ENCODE measurements at regions not wholly inside any gene's neighbourhood (a gene's known extent, or its start where the extent isn't known, plus 50 kb on each side); places are given as distances from the start of the nearest gene placed in this dataset.
"Not testable (repeated sequence)": the region's sequence is repeated elsewhere in the genome, so short reads cannot be mapped to it uniquely, and the experiment has no call there.

DNA sequence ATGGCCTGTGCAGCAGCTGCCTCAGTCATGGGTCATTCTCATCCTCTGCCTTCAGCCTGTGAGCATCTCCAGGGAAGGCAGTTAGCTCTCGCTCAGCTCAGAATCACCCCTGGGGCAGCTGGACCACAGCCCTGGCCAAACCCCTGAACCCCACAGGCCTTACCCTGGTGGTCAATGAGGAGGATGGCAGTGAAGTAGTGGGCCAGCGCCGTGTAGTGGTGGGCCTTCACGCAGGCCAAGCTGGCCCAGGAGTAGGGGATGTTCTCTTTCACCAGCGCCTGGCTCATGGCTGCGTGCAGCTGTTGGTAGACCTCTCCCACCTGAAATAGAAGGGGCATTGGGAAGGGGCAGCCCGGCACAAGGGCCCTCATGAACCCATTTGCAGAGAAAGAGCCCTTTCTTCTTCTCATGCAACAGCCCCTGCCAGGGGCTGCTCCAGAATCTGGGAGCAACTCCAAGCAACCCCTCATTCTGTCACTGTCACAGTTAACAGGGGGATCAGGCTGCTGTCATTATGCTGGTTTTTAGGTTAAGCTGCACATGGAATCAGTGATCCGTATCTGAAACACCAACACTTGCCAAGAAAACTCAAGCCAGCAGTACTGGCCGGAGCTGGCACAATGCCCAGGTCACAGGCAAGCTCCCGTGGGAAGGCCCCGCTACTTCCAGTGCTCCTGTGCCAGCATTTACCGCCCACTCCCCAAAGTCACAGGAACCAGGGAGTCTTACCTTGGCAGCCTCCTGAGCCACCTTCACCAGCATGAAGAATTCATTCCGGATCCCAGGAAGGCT lies 290.2 kb downstream of the GOLGA6L6 start:
- not testable (repeated sequence) for H3K27ac ChIP-seq (ENCODE audit: low read length)

DNA sequence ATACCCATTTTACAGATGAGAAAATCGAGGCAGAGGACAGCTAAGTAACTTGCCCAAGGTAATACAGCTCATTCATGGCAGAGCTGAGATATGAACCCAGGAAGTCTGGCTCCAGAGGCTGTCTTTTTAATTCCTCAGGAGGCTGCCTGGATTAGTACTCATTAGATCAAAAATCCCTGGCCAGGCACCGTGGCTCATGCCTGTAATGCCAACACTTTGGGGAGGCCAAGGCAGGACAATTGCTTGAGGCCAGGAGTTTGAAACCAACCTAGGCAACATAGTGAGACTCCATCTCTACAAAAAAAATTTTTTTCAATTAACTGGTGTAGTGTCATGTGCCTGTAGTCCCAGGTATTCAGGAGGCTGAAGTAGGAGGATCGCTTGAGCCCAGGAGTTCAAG lies 291.4 kb downstream of the GOLGA6L6 start:
- H3K27ac ChIP-seq (ENCODE audit: low read length); H3K27me3 ChIP-seq (ENCODE audit: control insufficient read depth, insufficient read depth, low read length); DNase-seq; H3K36me3 ChIP-seq (ENCODE audit: control insufficient read depth, insufficient read depth, low read length); H3K4me3 ChIP-seq (ENCODE audit: low read length); H3K4me1 ChIP-seq (ENCODE audit: control insufficient read depth, insufficient read depth, low read length): not testable (repeated sequence)
- WGBS (ENCODE audit: insufficient coverage) = 36% methylated on average over 2 of the region's 3 CpGs
- H3K9me3 ChIP-seq (replicated peaks; ENCODE audit: control insufficient read depth, low read depth, low read length) = peaks cover 70% of the 10 kb centered on the region

More for the DNA sequence above, 290.2 kb downstream of the GOLGA6L6 start:
- H3K4me3 ChIP-seq (ENCODE audit: low read length); H3K36me3 ChIP-seq (ENCODE audit: control insufficient read depth, insufficient read depth, low read length); H3K4me1 ChIP-seq (ENCODE audit: control insufficient read depth, insufficient read depth, low read length); H3K27me3 ChIP-seq (ENCODE audit: control insufficient read depth, insufficient read depth, low read length); DNase-seq: not testable (repeated sequence)
- 76% methylated on average over 8 of the region's 13 CpGs for WGBS (ENCODE audit: insufficient coverage)
- H3K9me3 ChIP-seq (replicated peaks; ENCODE audit: control insufficient read depth, low read depth, low read length) = peaks cover 71% of the 10 kb centered on the region

DNA sequence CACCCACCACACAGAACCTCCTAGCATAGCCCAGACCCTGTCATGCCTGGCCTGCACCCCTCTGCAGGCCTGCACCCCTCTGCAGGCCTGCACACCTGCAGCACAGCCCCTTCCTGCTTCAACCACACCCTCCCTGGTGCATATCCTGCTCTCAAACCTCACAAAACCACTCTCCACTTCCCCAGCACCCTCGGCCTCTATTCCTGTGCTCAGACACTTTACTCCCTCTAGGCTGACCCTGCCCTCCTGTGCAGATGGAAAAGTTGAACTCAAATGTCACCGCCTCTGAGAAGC lies 292.0 kb downstream of the GOLGA6L6 start:
- peaks cover 71% of the 10 kb centered on the region for H3K9me3 ChIP-seq (replicated peaks; ENCODE audit: control insufficient read depth, low read depth, low read length)
- not testable (repeated sequence) for H3K4me3 ChIP-seq (ENCODE audit: low read length); H3K27me3 ChIP-seq (ENCODE audit: control insufficient read depth, insufficient read depth, low read length); H3K36me3 ChIP-seq (ENCODE audit: control insufficient read depth, insufficient read depth, low read length); DNase-seq; H3K4me1 ChIP-seq (ENCODE audit: control insufficient read depth, insufficient read depth, low read length); H3K27ac ChIP-seq (ENCODE audit: low read length)
- WGBS (ENCODE audit: insufficient coverage) = 81% methylated on average over 2 of the region's 2 CpGs

DNA sequence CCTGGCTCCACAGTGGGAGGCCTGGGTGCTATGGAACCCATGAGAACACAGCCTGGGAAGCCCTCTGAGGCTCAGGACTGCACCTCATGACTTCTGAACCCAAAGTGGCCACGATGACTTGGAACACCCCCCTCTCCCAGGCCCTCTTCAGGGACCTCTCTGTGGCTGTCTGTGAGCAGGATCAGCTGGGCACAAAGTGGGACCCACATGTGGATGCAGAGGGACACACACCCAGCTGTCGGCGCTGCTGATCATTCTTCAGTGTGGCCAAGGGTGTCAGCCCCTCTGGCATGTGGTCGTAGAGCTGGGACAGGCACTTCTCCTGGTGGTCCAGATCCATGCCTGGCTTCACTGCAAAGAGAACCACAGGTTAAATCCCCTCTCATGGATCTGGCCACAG lies 293.2 kb downstream of the GOLGA6L6 start:
- not testable (repeated sequence) for H3K36me3 ChIP-seq (ENCODE audit: control insufficient read depth, insufficient read depth, low read length); H3K4me1 ChIP-seq (ENCODE audit: control insufficient read depth, insufficient read depth, low read length); H3K27ac ChIP-seq (ENCODE audit: low read length); DNase-seq; H3K4me3 ChIP-seq (ENCODE audit: low read length); H3K27me3 ChIP-seq (ENCODE audit: control insufficient read depth, insufficient read depth, low read length)
- 87% methylated on average over 3 of the region's 4 CpGs for WGBS (ENCODE audit: insufficient coverage)
- H3K9me3 ChIP-seq (replicated peaks; ENCODE audit: control insufficient read depth, low read depth, low read length) = peaks cover 75% of the 10 kb centered on the region

DNA sequence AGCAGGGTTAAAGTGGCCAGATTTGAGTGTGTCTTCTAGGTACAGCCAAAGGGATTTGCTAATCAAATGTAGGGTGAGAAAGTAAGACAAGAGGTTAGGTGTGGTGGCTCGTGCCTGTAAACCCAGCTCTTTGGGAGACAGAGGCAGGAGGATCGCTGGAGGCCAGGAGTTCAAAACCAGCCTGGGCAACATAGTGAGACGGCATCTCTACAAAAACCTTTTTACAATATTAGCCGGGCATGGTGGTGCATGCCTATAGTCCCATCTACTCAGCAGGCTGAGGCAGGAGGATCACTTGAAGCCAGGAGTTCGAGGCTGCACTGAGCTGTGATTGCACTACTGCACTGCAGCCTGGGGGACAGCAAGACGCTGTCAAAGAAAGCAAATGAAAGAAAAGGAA lies 294.5 kb downstream of the GOLGA6L6 start:
- peaks cover 71% of the 10 kb centered on the region for H3K9me3 ChIP-seq (replicated peaks; ENCODE audit: control insufficient read depth, low read depth, low read length)
- WGBS (ENCODE audit: insufficient coverage) = 57% methylated on average over 6 of the region's 6 CpGs
- not testable (repeated sequence) for DNase-seq; H3K27ac ChIP-seq (ENCODE audit: low read length); H3K4me1 ChIP-seq (ENCODE audit: control insufficient read depth, insufficient read depth, low read length); H3K4me3 ChIP-seq (ENCODE audit: low read length); H3K27me3 ChIP-seq (ENCODE audit: control insufficient read depth, insufficient read depth, low read length); H3K36me3 ChIP-seq (ENCODE audit: control insufficient read depth, insufficient read depth, low read length)

DNA sequence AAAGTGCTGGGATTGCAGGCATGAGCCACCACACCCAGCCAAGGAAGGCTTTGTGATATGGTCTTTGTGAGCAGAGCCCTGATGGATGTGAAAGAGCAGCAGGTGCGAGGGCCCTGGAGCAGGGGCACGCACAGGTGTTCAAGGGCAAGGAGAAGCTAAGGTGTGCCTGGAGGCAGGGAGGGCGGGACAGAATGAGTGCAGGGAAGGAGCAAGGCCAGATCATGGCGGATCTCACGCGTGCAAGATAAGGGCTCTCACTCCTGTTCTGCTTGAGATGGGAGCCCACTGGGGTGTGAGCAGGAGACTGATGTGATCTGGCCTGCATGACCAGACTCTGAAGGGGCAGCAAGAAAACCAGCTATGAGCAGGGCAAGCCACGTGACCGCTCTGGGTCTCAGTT lies 295.0 kb downstream of the GOLGA6L6 start:
- not testable (repeated sequence) for DNase-seq; H3K36me3 ChIP-seq (ENCODE audit: control insufficient read depth, insufficient read depth, low read length); H3K27me3 ChIP-seq (ENCODE audit: control insufficient read depth, insufficient read depth, low read length); H3K4me3 ChIP-seq (ENCODE audit: low read length); H3K27ac ChIP-seq (ENCODE audit: low read length); H3K4me1 ChIP-seq (ENCODE audit: control insufficient read depth, insufficient read depth, low read length)
- H3K9me3 ChIP-seq (replicated peaks; ENCODE audit: control insufficient read depth, low read depth, low read length) = peaks cover 70% of the 10 kb centered on the region
- 70% methylated on average over 6 of the region's 8 CpGs for WGBS (ENCODE audit: insufficient coverage)

DNA sequence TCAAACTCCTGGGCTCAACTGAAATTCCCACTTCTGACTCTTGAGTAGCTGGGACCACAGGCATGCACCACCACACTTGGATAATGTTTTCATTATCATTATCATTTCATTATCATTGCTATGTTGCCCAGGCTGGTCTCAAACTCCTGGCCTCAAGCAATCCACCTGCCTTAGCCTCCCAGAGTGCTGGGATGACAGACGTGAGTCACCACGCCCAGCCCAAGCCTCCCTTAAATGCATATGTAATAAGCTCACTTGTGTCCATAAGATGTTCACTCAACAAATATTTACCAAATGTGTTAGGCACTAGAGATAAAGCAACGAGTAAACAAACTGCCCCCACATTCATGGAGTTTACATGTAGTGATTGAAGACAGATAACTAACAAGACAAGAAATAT lies 295.7 kb downstream of the GOLGA6L6 start:
- H3K4me3 ChIP-seq (ENCODE audit: low read length); H3K4me1 ChIP-seq (ENCODE audit: control insufficient read depth, insufficient read depth, low read length); H3K27ac ChIP-seq (ENCODE audit: low read length); DNase-seq; H3K27me3 ChIP-seq (ENCODE audit: control insufficient read depth, insufficient read depth, low read length); H3K36me3 ChIP-seq (ENCODE audit: control insufficient read depth, insufficient read depth, low read length): not testable (repeated sequence)
- WGBS (ENCODE audit: insufficient coverage) = 100% methylated on average over 1 of the region's 3 CpGs
- peaks cover 67% of the 10 kb centered on the region for H3K9me3 ChIP-seq (replicated peaks; ENCODE audit: control insufficient read depth, low read depth, low read length)

DNA sequence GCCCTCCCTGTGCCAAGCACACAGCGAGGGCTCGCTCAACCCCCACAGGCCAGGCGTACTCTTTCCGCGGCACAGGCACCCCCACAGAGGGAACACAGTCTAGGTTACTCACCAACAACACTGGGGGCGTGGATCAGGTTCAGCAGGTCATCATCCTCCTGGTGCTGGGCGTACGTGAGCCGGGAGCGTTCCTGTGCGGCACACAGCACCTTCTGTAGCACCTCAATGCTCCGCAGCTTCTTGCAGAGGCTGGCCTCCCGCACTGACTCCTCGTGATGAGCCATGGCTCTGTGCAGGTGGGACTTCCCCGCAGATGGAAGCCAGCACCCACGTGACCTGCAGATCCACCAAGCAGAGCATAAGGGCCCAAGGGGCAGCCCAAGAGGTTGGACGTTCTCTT lies 296.8 kb downstream of the GOLGA6L6 start:
- not testable (repeated sequence) for H3K27ac ChIP-seq (ENCODE audit: low read length); H3K4me3 ChIP-seq (ENCODE audit: low read length); H3K27me3 ChIP-seq (ENCODE audit: control insufficient read depth, insufficient read depth, low read length); DNase-seq; H3K36me3 ChIP-seq (ENCODE audit: control insufficient read depth, insufficient read depth, low read length); H3K4me1 ChIP-seq (ENCODE audit: control insufficient read depth, insufficient read depth, low read length)
- 80% methylated on average over 17 of the region's 17 CpGs for WGBS (ENCODE audit: insufficient coverage)
- peaks cover 67% of the 10 kb centered on the region for H3K9me3 ChIP-seq (replicated peaks; ENCODE audit: control insufficient read depth, low read depth, low read length)

DNA sequence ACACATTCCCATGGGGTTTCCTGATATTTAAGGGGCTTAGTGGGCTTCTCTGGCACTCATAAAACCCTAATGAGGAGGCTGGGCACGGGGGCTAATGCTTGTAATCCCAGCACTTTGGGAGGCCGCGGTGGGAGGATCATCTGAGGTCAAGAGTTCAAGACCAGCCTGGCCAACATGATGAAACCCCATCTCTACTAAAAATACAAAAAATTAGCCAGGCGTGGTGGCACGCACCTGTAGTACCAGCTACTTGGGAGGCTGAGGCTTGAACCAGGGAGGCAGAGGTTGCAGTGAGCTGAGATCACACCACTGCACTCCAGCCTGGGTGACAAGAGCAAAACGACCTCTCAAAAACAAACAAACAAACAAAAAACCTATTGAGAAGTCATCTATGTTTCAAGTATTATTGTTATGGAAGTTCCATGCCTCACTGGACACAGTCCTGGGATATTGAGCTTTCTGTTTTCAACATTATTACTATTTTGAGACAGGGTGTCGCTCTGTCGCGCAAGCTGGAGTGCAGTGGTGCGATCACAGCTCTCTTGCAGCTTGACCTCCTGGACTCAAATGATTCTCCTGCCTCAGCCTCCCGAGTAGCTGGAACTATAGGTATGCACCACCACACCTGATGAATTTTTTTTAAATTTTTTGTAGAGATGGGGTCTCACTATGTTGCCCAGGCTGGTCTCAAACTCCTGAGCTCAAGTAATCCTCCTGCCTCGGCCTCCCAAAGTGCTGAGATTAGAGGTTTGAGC lies 297.9 kb downstream of the GOLGA6L6 start:
- not testable (repeated sequence) for H3K4me1 ChIP-seq (ENCODE audit: control insufficient read depth, insufficient read depth, low read length); DNase-seq; H3K36me3 ChIP-seq (ENCODE audit: control insufficient read depth, insufficient read depth, low read length); H3K27ac ChIP-seq (ENCODE audit: low read length); H3K27me3 ChIP-seq (ENCODE audit: control insufficient read depth, insufficient read depth, low read length); H3K4me3 ChIP-seq (ENCODE audit: low read length)
- peaks cover 66% of the 10 kb centered on the region for H3K9me3 ChIP-seq (replicated peaks; ENCODE audit: control insufficient read depth, low read depth, low read length)
- WGBS (ENCODE audit: insufficient coverage) = 70% methylated on average over 9 of the region's 12 CpGs

DNA sequence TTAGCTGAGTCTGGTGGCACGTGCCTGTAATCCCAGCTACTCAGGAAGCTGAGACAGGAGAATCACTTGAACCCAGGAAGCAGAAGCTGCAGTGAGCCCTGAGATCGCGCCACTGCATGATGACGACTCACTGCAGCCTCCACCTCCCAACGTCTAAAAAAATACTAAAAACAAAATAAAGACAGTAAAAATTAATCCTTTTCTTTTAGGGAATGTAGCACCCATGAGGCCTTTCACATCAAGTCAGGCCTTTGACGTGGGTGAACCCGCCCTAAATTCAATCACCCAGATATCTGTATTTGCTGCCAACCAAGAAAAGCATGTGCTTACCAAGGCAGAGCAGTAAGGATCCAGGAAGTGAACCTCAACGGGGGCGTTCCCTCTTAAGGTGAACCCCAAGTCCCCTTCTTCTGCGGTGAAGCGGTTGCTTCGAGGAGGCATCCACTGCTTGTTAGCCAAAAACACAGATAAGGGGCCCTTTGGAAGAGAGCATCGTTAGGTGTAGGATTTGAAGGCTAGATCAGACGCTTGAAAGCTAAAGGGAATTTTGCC lies 301.2 kb downstream of the GOLGA6L6 start:
- not testable (repeated sequence) for H3K4me1 ChIP-seq (ENCODE audit: control insufficient read depth, insufficient read depth, low read length); H3K36me3 ChIP-seq (ENCODE audit: control insufficient read depth, insufficient read depth, low read length); H3K27ac ChIP-seq (ENCODE audit: low read length); H3K27me3 ChIP-seq (ENCODE audit: control insufficient read depth, insufficient read depth, low read length); DNase-seq; H3K4me3 ChIP-seq (ENCODE audit: low read length)
- 79% methylated on average over 14 of the region's 14 CpGs for WGBS (ENCODE audit: insufficient coverage)
- peaks cover 63% of the 10 kb centered on the region for H3K9me3 ChIP-seq (replicated peaks; ENCODE audit: control insufficient read depth, low read depth, low read length)
